ENCODE measurements at regions not wholly inside any gene's neighbourhood (a gene's known extent, or its start where the extent isn't known, plus 50 kb on each side); places are given as distances from the start of the nearest gene placed in this dataset. TPM values are rescaled to one million over a fixed set of nuclear protein-coding genes. Genes with fewer than 3 reads are reported as not detected.

- peak; percentile 12 for DNase-seq
Observed at GRCh38 chr18:75489493-75490190, 62.1 kb upstream of the SMIM21 start.

GRCh38 chr18:75483662-75484061 is 56.2 kb upstream of the SMIM21 start:
- DNase-seq, result no peak

GRCh38 chr18:75482880-75483279 is 55.4 kb upstream of the SMIM21 start:
- DNase-seq, result no peak

- no peak for DNase-seq
Observed at GRCh38 chr18:75480487-75480886, 53.0 kb upstream of the SMIM21 start.

- peak; percentile 36 for DNase-seq
Observed at GRCh38 chr18:75478996-75479880, 51.7 kb upstream of the SMIM21 start.

GRCh38 chr18:75477900-75478299 is 50.4 kb upstream of the SMIM21 start:
- no peak for DNase-seq

Small RNAs in the stretch of these regions (small RNA-seq; reads per million reads assigned to genes)
- gene AC021506.2 (ENCODE audit: low replicate concordance), result not detected

All from skin of body (tissue), 2 donors.